ENCODE measurements at regions not wholly inside any gene's neighbourhood (a gene's known extent, or its start where the extent isn't known, plus 50 kb on each side); places are given as distances from the start of the nearest gene placed in this dataset.

DNA sequence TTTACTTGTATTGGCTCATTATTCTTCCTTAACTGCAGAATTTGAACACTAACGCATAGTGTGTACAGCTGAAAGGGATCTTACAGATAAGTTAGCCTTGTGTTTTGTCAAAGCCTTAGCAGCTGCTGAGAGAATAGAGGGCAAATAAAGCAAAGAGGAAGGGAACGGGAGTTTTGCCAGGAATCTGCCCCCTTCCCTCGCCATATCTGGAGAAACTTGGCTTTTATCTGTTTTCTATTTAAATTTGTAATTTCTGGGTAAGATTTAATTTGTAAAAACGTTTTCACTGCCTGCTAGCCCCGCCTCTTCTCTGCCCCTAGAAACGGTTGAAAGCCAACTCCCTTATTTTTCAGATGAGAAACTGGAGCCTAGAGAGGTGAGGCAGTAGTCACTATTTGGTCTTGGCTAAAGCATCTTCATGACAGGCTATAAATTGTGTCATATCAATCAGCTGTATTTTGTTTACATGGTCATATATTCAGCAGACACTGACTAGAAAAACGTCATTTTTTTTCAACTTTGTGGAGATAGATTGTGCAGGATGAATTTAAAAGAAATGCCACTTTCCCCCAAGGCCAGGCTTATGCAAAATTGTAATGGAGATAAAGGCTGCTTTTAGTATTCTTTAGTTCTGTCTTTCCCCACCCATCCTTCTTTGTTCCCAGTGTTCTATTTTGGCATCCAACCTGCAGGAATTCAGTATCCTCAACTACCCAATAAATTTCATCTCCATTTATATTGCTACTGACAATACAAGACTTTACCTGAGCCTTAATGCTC, 319.4 kb downstream of the SH2D1A start:
- Histone ChIP-seq H3K4me3 (replicated peaks in 1 of 4; ENCODE audit: control extremely low read depth in 1 of 4, insufficient read depth in 1 of 4, low read depth in 3 of 4, low read length in 4 of 4) (no peak overlapping the region), H3K9me3 (ENCODE audit: control insufficient read depth, insufficient read depth, low read depth, low read length) (no peaks in the 10 kb centered on the region), H2AFZ (ENCODE audit: low read length) (no peak overlapping the region), H3K27ac (ENCODE audit: insufficient read depth, low read length) (no peak overlapping the region), H3K36me3 (ENCODE audit: control insufficient read depth, insufficient read depth, low read length) (no peaks in the 10 kb centered on the region), H3K4me1 (ENCODE audit: control insufficient read depth, extremely low read depth, insufficient read depth, low read length) (no peaks in the 10 kb centered on the region), H4K20me1 (ENCODE audit: control insufficient read depth, extremely low read depth, insufficient read depth, low read length) (no peaks in the 10 kb centered on the region), H3K9ac (ENCODE audit: insufficient read depth, low read length) (no peak overlapping the region), H3K79me2 (ENCODE audit: control insufficient read depth, insufficient read depth, low read length) (no peaks in the 10 kb centered on the region), H3K4me2 (ENCODE audit: extremely low read depth, insufficient read depth, low read length) (no peak overlapping the region), H3K27me3 (ENCODE audit: control insufficient read depth, insufficient read depth, low read length) (no peaks in the 10 kb centered on the region)
- TF ChIP-seq, protein P1, sequence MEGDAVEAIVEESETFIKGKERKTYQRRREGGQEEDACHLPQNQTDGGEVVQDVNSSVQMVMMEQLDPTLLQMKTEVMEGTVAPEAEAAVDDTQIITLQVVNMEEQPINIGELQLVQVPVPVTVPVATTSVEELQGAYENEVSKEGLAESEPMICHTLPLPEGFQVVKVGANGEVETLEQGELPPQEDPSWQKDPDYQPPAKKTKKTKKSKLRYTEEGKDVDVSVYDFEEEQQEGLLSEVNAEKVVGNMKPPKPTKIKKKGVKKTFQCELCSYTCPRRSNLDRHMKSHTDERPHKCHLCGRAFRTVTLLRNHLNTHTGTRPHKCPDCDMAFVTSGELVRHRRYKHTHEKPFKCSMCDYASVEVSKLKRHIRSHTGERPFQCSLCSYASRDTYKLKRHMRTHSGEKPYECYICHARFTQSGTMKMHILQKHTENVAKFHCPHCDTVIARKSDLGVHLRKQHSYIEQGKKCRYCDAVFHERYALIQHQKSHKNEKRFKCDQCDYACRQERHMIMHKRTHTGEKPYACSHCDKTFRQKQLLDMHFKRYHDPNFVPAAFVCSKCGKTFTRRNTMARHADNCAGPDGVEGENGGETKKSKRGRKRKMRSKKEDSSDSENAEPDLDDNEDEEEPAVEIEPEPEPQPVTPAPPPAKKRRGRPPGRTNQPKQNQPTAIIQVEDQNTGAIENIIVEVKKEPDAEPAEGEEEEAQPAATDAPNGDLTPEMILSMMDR (conservative IDR thresholded peaks at IDR 0.05 in 1 of 2, IDR thresholded peaks at IDR 0.05 in 1 of 2; ENCODE audit: low read depth in 1 of 2, low read length in 2 of 2), result no peak
- no peak for DNase-seq (ENCODE audit: low read depth in 2 of 2)

DNA sequence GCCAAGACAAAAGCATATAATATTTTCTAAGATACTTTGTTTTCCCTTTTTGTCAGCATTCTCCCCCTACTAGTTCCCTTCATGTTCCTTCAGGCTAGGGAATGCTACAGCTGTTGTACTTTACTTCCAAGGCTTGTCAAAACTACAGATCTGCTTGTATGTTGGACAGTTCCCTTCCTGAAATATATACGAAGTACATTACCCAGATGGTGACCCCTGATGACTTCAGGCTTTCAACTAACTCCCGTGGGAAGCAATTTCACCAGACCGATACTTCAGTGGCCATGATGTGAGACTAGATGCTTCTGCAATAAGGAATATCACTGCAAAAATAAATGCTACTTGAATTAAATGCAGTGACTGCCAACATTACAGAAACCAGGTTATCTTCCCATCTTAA, 332.8 kb downstream of the SH2D1A start:
- no peaks in the 10 kb centered on the region for H4K20me1 ChIP-seq (ENCODE audit: control insufficient read depth, extremely low read depth, insufficient read depth, low read length)
- TF ChIP-seq EZH2 (IDR thresholded peaks at IDR 0.05; ENCODE audit: low read length, missing control alignments), result no peak
- TF ChIP-seq, protein P1 (conservative IDR thresholded peaks at IDR 0.05 in 1 of 2, IDR thresholded peaks at IDR 0.05 in 1 of 2; ENCODE audit: low read depth in 1 of 2, low read length in 2 of 2), result no peak
- H3K4me2 ChIP-seq (ENCODE audit: extremely low read depth, insufficient read depth, low read length), result no peak overlapping the region
- no peak overlapping the region for H3K27ac ChIP-seq (ENCODE audit: insufficient read depth, low read length)
- no peaks in the 10 kb centered on the region for H3K79me2 ChIP-seq (ENCODE audit: control insufficient read depth, insufficient read depth, low read length)
- no peak overlapping the region for H3K9ac ChIP-seq (ENCODE audit: insufficient read depth, low read length)
- no peak for DNase-seq (ENCODE audit: low read depth in 2 of 2)
- no peaks in the 10 kb centered on the region for H3K9me3 ChIP-seq (ENCODE audit: control insufficient read depth, insufficient read depth, low read depth, low read length)
- H3K4me1 ChIP-seq (ENCODE audit: control insufficient read depth, extremely low read depth, insufficient read depth, low read length), result no peaks in the 10 kb centered on the region
- H3K27me3 ChIP-seq (ENCODE audit: control insufficient read depth, insufficient read depth, low read length), result no peaks in the 10 kb centered on the region
- no peaks in the 10 kb centered on the region for H3K36me3 ChIP-seq (ENCODE audit: control insufficient read depth, insufficient read depth, low read length)
- no peak overlapping the region for H2AFZ ChIP-seq (ENCODE audit: low read length)
- no peak overlapping the region for H3K4me3 ChIP-seq (replicated peaks in 1 of 4; ENCODE audit: control extremely low read depth in 1 of 4, insufficient read depth in 1 of 4, low read depth in 3 of 4, low read length in 4 of 4)

DNA sequence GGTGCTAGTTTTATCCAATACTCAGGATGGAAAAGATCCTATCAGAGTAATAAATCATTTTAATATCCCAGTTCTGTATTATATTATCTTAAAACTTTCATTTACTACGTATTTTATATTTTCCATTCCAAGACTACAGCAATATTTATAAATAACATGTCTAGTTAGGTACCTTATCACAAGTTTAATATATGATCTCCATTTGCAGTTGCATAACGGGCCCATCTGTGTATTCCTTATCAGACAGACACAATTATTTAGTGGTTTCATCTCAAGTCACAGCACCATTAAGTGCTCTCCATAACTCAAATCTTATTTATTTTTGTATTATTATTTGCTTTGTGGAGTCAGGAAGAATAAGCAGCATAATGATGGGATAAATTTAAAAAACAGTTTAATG, 333.9 kb downstream of the SH2D1A start:
- Histone ChIP-seq H3K9me3 (ENCODE audit: control insufficient read depth, insufficient read depth, low read depth, low read length) (no peaks in the 10 kb centered on the region), H4K20me1 (ENCODE audit: control insufficient read depth, extremely low read depth, insufficient read depth, low read length) (no peaks in the 10 kb centered on the region), H2AFZ (ENCODE audit: low read length) (no peak overlapping the region), H3K4me3 (replicated peaks in 1 of 4; ENCODE audit: control extremely low read depth in 1 of 4, insufficient read depth in 1 of 4, low read depth in 3 of 4, low read length in 4 of 4) (no peak overlapping the region), H3K4me1 (ENCODE audit: control insufficient read depth, extremely low read depth, insufficient read depth, low read length) (no peaks in the 10 kb centered on the region), H3K27me3 (ENCODE audit: control insufficient read depth, insufficient read depth, low read length) (no peaks in the 10 kb centered on the region), H3K9ac (ENCODE audit: insufficient read depth, low read length) (no peak overlapping the region), H3K4me2 (ENCODE audit: extremely low read depth, insufficient read depth, low read length) (no peak overlapping the region), H3K27ac (ENCODE audit: insufficient read depth, low read length) (no peak overlapping the region), H3K79me2 (ENCODE audit: control insufficient read depth, insufficient read depth, low read length) (no peaks in the 10 kb centered on the region), H3K36me3 (ENCODE audit: control insufficient read depth, insufficient read depth, low read length) (no peaks in the 10 kb centered on the region)
- TF ChIP-seq EZH2 (IDR thresholded peaks at IDR 0.05; ENCODE audit: low read length, missing control alignments), result no peak
- TF ChIP-seq, protein P1 (conservative IDR thresholded peaks at IDR 0.05 in 1 of 2, IDR thresholded peaks at IDR 0.05 in 1 of 2; ENCODE audit: low read depth in 1 of 2, low read length in 2 of 2), result no peak
- no peak for DNase-seq (ENCODE audit: low read depth in 2 of 2)

Data from fibroblast of lung (primary cell).